ENCODE measurements at regions not wholly inside any gene's neighbourhood (a gene's known extent, or its start where the extent isn't known, plus 50 kb on each side); places are given as distances from the start of the nearest gene placed in this dataset.

DNA sequence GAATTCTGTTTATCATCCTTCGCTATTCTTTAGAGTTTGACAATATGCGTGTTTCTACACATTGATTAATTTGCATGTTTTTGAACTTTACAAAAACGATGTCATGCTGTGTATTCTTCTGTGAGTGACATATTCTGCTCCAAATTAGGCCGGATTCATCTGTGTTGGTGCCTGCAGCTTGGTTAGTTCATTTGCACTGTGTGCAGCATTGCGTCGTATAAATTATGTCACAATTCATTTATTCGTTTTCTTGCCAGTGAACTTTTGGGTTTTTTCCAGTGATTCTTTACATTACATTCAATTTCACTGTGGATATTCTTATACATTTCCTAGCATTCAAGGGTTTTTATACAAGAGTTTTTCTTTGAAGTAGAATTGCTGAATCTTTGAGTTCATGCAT is 118.3 kb downstream of the KCNF1 start:
- TF ChIP-seq CTCF (IDR thresholded peaks at IDR 0.05) (no peak), ZFX (IDR thresholded peaks at IDR 0.05; ENCODE audit: borderline replicate concordance) (no peak)
